AG08395 (cell line): ENCODE measurements at regions not wholly inside any gene's neighbourhood (a gene's known extent, or its start where the extent isn't known, plus 50 kb on each side); places are given as distances from the start of the nearest gene placed in this dataset.
"Not testable (repeated sequence)": the region's sequence is repeated elsewhere in the genome, so short reads cannot be mapped to it uniquely, and the experiment has no call there.

ENCODE experiments used
- DNase-seq: peaks from one replicate; pipeline ENCODE4 v3.0.0; 2012; ENCODE audit warnings: mixed read lengths, low spot score

- DNase-seq: no peak
Measured at GRCh38 chr2:142472382-142472781, 341.6 kb upstream of the LRP1B start.

- no peak for DNase-seq
Measured at GRCh38 chr2:142467321-142467720, 336.5 kb upstream of the LRP1B start.

DNA sequence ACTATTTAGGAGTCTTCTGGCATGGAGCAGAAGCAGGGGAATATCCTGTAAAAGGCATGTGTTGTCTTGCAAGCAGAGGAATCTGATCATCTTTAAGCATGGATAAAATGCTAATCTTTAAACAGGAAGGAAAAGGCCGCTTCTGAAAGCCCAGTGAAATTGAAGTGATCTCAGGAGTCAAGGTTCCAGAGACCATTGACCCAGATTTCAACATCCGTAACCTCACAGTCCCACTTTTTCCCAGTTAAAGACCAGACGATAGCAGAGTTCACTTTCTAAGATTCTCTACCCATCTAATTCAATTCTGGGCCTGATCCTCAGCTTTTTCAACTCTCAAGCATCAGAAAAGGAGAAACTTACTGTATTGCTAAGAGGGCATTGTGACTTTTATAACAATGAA, 332.2 kb upstream of the LRP1B start:
- no peak for DNase-seq

- no peak for DNase-seq
Measured at GRCh38 chr2:142462306-142462705, 331.5 kb upstream of the LRP1B start.

DNA sequence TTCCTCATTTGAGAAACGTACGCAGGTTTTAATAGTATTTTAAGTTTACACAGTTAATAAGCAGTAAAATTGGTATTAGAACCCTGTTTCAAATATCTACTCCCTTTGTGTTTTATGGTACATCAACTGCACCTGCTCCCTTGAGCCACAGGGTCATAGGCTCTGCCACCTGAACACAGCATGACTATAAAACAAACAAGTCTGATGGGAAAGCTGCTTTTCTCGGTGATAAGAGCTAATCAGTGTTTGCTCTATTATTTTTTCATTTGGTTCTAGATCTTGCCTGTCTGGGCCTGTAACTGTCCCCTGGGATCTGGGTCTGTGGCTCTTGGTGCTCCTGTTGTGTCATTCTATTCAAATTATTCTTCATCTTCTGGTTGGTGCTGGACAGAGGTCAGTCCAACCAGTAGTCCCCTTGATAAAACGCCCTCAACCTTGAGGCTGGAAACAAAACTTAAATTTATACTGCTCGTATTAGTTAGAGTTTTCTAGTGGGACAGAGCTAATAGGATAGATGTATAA, 314.8 kb upstream of the LRP1B start:
- DNase-seq: no peak

DNA sequence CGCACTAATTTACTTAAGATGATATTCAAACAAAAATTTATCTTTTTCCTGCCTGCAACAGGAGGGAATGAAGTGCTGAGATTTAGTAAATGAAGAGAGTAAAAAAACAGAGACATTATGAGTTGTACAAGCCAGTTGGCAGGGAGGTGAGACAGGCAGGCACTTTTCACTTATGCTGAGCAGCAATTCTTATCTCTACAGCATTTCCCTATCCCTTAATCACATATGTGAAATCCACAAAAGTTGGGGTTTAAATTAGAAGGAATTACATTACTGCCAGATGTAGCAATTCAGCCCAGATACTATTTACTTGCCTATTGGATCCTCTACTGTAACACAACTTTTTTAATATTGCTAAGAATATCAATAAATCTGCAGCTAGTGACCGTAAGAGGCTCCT, 314.2 kb upstream of the LRP1B start:
- no peak for DNase-seq

GRCh38 chr2:142435847-142436246, 305.0 kb upstream of the LRP1B start:
- no peak for DNase-seq

DNA sequence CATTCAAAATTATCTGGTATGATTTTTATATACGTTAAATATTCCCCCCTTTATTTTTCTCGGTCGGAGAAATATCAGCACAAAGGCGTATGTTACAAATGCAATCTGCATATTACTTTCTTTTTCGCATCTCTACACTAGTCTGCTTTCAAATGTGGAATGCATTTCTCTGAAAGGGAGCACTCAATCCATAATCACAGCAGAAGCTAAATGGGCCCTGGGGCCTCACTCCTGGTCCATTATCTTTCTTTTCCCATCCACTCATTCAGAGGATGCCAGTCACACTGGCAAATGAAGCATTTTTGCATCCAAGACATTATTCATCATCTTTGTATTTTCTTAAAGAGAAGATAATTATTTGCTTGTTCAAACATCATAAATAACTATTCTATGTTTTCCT, 295.2 kb upstream of the LRP1B start:
- no peak for DNase-seq

- no peak for DNase-seq
Measured at GRCh38 chr2:142425551-142425950, 294.7 kb upstream of the LRP1B start.

DNA sequence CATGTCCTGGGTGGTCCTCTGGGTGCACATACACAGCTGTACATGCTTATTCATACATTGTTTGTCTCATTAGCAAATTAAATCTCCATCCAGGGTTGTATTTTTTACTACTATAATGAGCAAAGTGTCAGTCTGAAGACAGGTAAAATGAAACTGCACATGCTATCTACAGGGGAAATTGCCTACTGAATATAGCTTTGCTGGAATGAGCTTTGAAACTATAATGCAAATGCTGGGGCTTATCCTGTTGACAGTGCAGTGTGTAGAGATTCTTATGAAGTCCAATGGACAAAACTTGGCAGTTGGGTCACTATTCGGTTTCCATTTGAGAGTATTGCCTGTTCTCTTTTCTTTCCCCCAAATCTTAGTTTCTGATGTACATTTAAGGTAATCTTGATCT, 292.8 kb upstream of the LRP1B start:
- DNase-seq: no peak

- DNase-seq: no peak
Measured at GRCh38 chr2:142422769-142423168, 292.0 kb upstream of the LRP1B start.

DNA sequence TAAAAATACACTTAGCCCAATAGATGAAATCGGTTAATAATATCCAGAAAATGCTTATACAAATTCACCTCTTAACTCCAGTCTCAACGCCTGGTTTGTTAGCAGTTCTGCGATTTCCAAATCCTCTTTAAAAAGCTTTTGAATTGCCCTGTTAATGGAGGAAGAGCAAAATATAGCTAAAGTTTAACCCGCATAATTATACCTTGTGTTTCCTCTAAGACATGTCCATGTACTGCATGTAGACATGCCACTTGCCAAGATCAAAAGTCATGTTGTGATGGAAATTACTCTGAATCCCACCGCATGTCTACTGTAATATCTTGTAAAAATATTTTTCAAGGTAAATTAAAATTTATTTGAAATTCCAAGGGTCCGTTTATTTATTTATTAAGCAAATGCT, 291.2 kb upstream of the LRP1B start:
- no peak for DNase-seq

GRCh38 chr2:142418699-142419098, 287.9 kb upstream of the LRP1B start:
- DNase-seq: not testable (repeated sequence)

DNA sequence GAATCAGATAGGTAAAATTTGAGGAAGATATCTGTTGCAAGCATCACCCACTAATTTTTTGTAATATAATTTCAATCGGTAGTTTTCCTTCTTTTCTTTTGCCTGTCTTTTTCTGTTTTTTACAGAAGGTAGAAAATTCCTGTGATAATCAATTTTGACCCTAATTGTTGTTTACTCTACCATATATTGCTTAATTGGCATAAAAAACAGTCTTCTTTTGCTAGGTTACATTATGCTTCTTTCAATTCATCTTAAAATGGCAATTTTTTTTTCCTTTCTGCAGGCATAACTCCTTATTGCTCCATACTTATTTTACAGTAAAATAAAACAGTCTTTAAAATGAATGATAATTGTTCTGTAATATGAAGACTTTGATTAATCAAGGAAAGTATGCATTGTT, 286.2 kb upstream of the LRP1B start:
- DNase-seq: no peak

GRCh38 chr2:142415461-142415860, 284.6 kb upstream of the LRP1B start:
- DNase-seq: no peak

DNA sequence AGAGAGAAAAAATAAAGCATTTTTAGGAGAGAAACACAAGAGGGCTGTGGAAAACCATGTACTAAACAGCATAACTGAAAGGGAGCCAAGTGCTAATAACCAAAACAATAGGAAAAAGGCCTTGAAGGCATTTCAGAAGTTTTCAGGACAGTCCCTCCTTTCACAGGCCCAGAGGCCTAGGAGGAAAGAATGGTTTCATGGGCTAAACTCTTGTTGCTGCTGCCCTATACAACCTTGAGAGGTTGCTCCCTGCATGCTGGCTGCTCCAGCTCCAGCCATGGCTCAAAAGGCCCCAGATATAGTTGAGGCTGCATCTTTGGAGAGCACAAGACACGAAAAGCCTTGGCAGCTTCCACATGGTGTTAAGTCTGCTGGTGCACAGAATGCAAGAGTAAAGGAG, 267.4 kb upstream of the LRP1B start:
- no peak for DNase-seq

GRCh38 chr2:142395291-142395690, 264.5 kb upstream of the LRP1B start:
- DNase-seq: no peak

DNA sequence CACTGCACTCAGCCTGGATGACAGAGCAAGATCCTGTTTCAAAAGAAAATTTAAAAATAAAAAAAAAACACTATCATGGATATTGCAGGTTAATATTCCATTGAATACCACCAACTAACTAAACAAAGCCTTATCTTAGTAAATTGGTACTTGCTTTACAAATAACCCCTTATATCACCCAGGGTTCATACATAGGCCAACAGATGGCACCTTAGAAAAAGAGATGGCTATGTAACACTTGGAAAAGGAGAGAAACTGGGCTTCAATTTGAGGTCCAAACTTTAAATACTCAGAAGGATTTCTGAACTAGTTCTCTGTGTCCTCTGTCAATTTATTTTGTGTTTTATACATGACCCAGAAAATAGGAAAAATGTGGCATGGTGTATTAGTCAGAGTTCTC, 249.6 kb upstream of the LRP1B start:
- DNase-seq: no peak

DNA sequence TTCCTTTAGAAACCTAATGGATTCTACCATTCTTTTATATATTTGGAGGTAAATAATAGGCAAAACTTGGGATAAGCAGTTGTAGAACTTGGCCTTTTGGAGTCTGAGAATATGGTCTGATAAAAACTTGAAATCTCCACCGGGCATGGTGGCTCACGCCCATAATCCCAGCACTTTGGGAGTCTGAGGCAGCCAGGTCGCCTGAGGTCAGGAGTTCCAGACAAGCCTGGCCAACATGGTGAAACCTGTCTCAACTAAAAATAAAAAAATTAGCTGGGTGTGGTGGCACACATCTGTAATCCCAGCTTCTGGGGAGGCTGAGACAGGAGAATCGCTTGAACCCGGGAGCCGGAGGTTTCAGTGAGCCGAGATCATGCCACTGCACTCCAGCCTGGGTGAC, 231.3 kb upstream of the LRP1B start:
- not testable (repeated sequence) for DNase-seq

DNA sequence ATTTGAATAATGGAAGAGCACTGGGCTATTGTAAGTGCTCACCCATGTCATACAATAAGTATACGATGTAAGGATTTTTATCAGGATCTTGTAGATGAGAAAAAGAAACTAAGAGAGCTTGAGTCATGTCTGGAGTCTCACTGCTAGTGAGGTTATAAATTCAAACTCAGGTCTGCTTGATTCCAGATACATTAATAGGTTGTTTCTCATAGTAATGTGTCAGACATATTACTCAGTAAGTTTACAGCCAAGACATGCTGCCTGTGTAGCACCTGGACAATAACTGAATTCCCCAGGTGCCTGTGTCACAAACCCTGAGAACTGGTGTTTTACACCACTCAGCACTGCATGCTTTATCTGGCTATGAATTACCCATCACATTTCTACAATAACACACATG, 216.9 kb upstream of the LRP1B start:
- no peak for DNase-seq

DNA sequence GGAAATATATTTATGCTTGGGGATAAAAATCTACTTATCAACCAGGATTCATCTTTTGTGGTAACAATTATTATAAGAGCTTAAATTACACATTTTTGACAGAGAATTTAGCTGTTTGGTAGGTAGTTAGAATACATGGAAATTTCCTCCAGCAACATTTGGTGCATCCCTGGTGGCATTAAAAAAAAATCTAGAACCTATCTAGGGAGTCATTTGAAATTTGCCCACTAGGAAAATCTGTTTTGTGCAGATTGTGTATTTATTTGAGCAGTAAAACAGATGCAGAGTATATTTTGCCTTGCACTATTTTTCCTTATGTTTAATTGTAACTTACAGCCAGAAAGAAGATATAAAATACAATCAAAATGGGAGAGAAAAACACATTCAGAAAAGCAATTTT, 208.4 kb upstream of the LRP1B start:
- DNase-seq: no peak

DNA sequence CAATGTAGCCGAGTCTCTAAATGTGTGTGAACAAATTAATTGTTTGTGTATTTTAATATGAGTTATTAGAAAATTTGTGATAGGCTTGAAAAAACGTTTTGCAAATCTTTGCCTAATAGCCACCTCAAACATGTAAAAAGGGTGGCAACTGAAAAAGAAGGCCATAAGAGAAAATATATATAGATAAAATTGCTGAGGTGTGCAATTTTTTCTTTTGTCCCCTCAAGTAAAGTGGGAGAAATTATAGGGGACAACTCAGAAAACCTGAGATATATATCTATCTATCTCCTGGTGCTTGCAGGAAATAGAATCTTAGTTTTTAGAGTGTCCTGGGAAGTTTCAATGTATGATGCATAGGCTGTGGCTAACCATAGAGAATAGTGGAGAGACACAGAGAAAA, 201.4 kb upstream of the LRP1B start:
- DNase-seq: no peak

DNA sequence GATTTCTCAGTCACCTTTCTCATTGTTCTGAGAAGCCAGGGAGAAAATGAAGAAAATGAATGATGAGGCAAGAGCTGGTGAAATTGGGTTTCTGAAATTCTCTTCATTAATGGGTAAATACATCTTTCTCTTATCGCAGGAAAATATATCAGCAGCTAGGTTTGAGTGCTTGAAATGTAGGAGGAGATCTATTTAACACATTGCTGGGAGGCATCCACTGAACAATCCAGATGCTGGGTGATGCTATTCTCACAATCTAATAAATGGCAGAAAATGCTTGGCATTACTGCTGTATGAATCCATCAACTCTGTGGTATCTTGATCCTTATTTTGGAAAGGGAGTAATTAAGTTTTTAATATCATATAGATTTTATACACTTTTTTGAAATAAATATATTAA, 199.6 kb upstream of the LRP1B start:
- no peak for DNase-seq

DNA sequence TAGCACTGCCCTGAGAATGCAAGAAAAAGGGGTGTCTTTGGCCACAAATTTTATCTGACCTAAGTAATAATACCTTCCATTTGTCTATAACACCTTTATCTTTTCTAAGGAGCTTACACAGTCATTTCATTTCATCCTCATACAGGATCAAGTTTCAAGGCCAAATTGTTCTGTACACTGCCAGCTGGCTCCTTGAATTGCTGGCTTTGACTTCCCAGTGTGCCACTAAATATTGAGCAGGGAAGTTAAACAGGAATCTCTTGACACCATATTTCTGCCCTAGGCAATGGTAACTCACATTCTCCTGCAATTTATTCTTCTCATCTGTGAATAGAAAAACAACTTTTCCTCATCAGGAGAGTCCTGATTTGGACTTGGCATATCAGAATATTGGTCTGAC, 195.1 kb upstream of the LRP1B start:
- DNase-seq: no peak

- no peak for DNase-seq
Measured at GRCh38 chr2:142323206-142323605, 192.4 kb upstream of the LRP1B start.
